LNCAP (cell line): ENCODE measurements at regions not wholly inside any gene's neighbourhood (a gene's known extent, or its start where the extent isn't known, plus 50 kb on each side); places are given as distances from the start of the nearest gene placed in this dataset.

Source experiments
- CTCF ChIP-seq: fragments of 450-650 bp; IDR thresholded peaks from 2 replicates; pipeline ENCODE4 v1.5.1; 2017; ENCODE audit warnings: mild to moderate bottlenecking

- TF ChIP-seq CTCF = no peak
These were observed 976.8 kb upstream of the CRIM1 start for GRCh38 chr2:35378791-35379190.

GRCh38 chr2:35374845-35375244 is 980.7 kb upstream of the CRIM1 start:
- TF ChIP-seq CTCF = no peak

GRCh38 chr2:35365859-35366258 is 989.7 kb upstream of the CRIM1 start:
- peak; percentile 16; the same call in 1 of the 2 replicates for TF ChIP-seq CTCF

- TF ChIP-seq CTCF = no peak
These were observed 999.2 kb upstream of the CRIM1 start for GRCh38 chr2:35356332-35356731.

- no peak for TF ChIP-seq CTCF
These were observed 1000.5 kb upstream of the CRIM1 start for GRCh38 chr2:35355056-35355455.

GRCh38 chr2:35347561-35347960 is 1008.0 kb upstream of the CRIM1 start:
- no peak for TF ChIP-seq CTCF

- peak; percentile 59 for TF ChIP-seq CTCF
These were observed 1012.4 kb upstream of the CRIM1 start for GRCh38 chr2:35343135-35343534.

GRCh38 chr2:35339211-35339610 is 1016.4 kb upstream of the CRIM1 start:
- no peak for TF ChIP-seq CTCF
